GM12878 (cell line): ENCODE measurements at regions not wholly inside any gene's neighbourhood (a gene's known extent, or its start where the extent isn't known, plus 50 kb on each side); places are given as distances from the start of the nearest gene placed in this dataset.

Experiments used
- ATAC-seq: fragments of 200-7000 bp; cut with Tn5 transposase; 3 replicates; pipeline ENCODE4 v1.9.1; 2020; ENCODE audit warnings: mild to moderate bottlenecking, moderate library complexity
- BruUV-seq: library from RNA; stranded (reverse); fragments of 400-500 nt; replicated peaks from 2 replicates; lab custom pipeline; 2021; lab: Mats Ljungman, UMichigan
- CTCF ChIA-PET: fragments of 300-600 bp; sonication (Branson Sonifier 250); formaldehyde crosslinking; extraction: SDS; loops from one replicate; lab custom pipeline; 2021; ENCODE audit warnings: inconsistent platforms; lab: Yijun Ruan, JAX
- POLR2A ChIA-PET: fragments of 350-600 bp; formaldehyde crosslinking; extraction: SDS; loops from one replicate; lab custom pipeline; 2021; ENCODE audit warnings: inconsistent platforms; lab: Charles Lee
- RAD21 ChIA-PET: fragments of 300-600 bp; sonication (Branson Sonifier 250); formaldehyde crosslinking; loops from one replicate; lab custom pipeline; 2023; ENCODE audit warnings: antibody characterized with exemption; ENCODE audit not compliant: unreplicated experiment; lab: Charles Lee
- SMC1A ChIA-PET: fragments of 300-600 bp; sonication (Branson Sonifier 250); formaldehyde crosslinking; loops from one replicate; lab custom pipeline; 2023; ENCODE audit not compliant: unreplicated experiment, uncharacterized antibody; lab: Charles Lee
- DNase-seq: peaks from one replicate; pipeline ENCODE4 v3.0.0-alpha.2; 2011; ENCODE audit warnings: low read depth, low spot score
- FAIRE-seq: peaks from 3 replicates; lab custom pipeline; 2011; peaks lifted over from hg19 to GRCh38; lab: Jason Lieb, UNC
- H2AFZ ChIP-seq: 2 replicates; pipeline ENCODE4 v1.6.0; 2011; ENCODE audit warnings: low read depth, low read length, control low read depth; ENCODE audit not compliant: control insufficient read depth
- H3K27ac ChIP-seq: 2 replicates; pipeline ENCODE4 v1.5.1; 2011; ENCODE audit warnings: control low read depth; ENCODE audit not compliant: control insufficient read depth, insufficient read depth
- H3K27me3 ChIP-seq, 2 experiments: replicated peaks in 1 of 2; 2 replicates each; pipeline versions ENCODE4 v1.6.0 to v1.6.1; 2011; ENCODE audit warnings: low read length in 1 of 2; ENCODE audit not compliant: control insufficient read depth in 2 of 2, insufficient read depth in 2 of 2
- H3K36me3 ChIP-seq, 2 experiments: 2 replicates each; pipeline ENCODE4 v1.5.1; 2011; ENCODE audit warnings: low read length in 1 of 2; ENCODE audit not compliant: control insufficient read depth in 2 of 2, insufficient read depth in 2 of 2
- H3K4me1 ChIP-seq: 2 replicates; pipeline ENCODE4 v1.6.1; 2011; ENCODE audit warnings: mild to moderate bottlenecking, low read length, moderate library complexity, mixed read lengths; ENCODE audit not compliant: control insufficient read depth, insufficient read depth
- H3K4me2 ChIP-seq: 2 replicates; pipeline ENCODE4 v1.6.0; 2011; ENCODE audit warnings: control low read depth; ENCODE audit not compliant: control insufficient read depth, insufficient read depth
- H3K4me3 ChIP-seq: fragments of 200-600 bp; sonication (generic); 2 replicates; pipeline ENCODE4 v1.5.1; 2016
- H3K79me2 ChIP-seq: 2 replicates; pipeline ENCODE4 v1.6.0; 2011; ENCODE audit warnings: low read length; ENCODE audit not compliant: control insufficient read depth, insufficient read depth
- H3K9ac ChIP-seq: 2 replicates; pipeline ENCODE4 v1.8.0; 2011; ENCODE audit warnings: low read length, control low read depth, mixed read lengths; ENCODE audit not compliant: control insufficient read depth, insufficient read depth
- H3K9me3 ChIP-seq: replicated peaks from 3 replicates; pipeline ENCODE4 v1.5.1; 2011; ENCODE audit warnings: mild to moderate bottlenecking, low read length; ENCODE audit not compliant: control insufficient read depth, insufficient read depth
- H4K20me1 ChIP-seq: 2 replicates; pipeline ENCODE4 v1.6.0; 2011; ENCODE audit not compliant: control insufficient read depth, insufficient read depth
- BRCA1 ChIP-seq: IDR thresholded peaks from 2 replicates; pipeline ENCODE4 v1.6.1; 2011; ENCODE audit warnings: low read depth, low read length, improper control_type of control experiment
- EP300 ChIP-seq, 2 experiments: fragments of 150-350 bp in 1 of 2; IDR thresholded peaks; 2 replicates each; pipeline ENCODE4 v1.6.1; 2011 to 2012; ENCODE audit warnings: low read depth in 2 of 2, low read length in 2 of 2, borderline replicate concordance in 1 of 2, improper control_type of control experiment in 1 of 2, inconsistent platforms in 1 of 2; ENCODE audit not compliant: control insufficient read depth in 1 of 2
- HCFC1 ChIP-seq: fragments of 150-350 bp; IDR thresholded peaks from 2 replicates; pipeline ENCODE4 v1.6.1; 2014; ENCODE audit warnings: low read length
- IKZF2 ChIP-seq, 2 experiments: fragments of 450-650 bp; IDR thresholded peaks; 2 replicates each; pipeline ENCODE4 v1.6.1; 2017; ENCODE audit warnings: mild to moderate bottlenecking in 2 of 2, moderate library complexity in 2 of 2
- JUNB ChIP-seq: IDR thresholded peaks from 2 replicates; pipeline ENCODE4 v1.6.1; 2016; ENCODE audit warnings: antibody characterized with exemption, mild to moderate bottlenecking
- PAX5 ChIP-seq: IDR thresholded peaks from 2 replicates; pipeline ENCODE4 v1.6.1; 2011; ENCODE audit warnings: low read depth, low read length, borderline replicate concordance
- RUNX3 ChIP-seq: IDR thresholded peaks from 2 replicates; pipeline ENCODE4 v1.6.1; 2012; ENCODE audit warnings: low read length, inconsistent platforms
- SREBF2 ChIP-seq: IDR thresholded peaks from 2 replicates; pipeline ENCODE4 v1.6.1; 2012; ENCODE audit warnings: mild to moderate bottlenecking, low read length
- TCF3 ChIP-seq: IDR thresholded peaks from 2 replicates; pipeline ENCODE4 v1.6.1; 2012; ENCODE audit warnings: low read depth, mild to moderate bottlenecking, low read length, borderline replicate concordance; ENCODE audit not compliant: insufficient read depth
- YBX1 ChIP-seq: fragments of 450-650 bp; IDR thresholded peaks from 2 replicates; pipeline ENCODE4 v1.6.1; 2016; ENCODE audit warnings: antibody characterized with exemption
- WGBS: methylation state at CpG from one replicate; pipeline ENCODE4 v1.1.6; 2016; ENCODE audit warnings: low lambda C conversion rate; ENCODE audit not compliant: insufficient replicate concordance, insufficient coverage; ENCODE audit errors: missing lambda C conversion rate; 5-methylcytosine and 5-hydroxymethylcytosine counted together
- in situ Hi-C: fragments of 300-500 bp; cut with MboI; formaldehyde crosslinking; loops from 9 replicates; pipeline ENCODE4 v1.14.3; 2018; ENCODE audit warnings: mixed read lengths
- intact Hi-C: fragments of 100-400 bp; cut with micrococcal nuclease; formaldehyde crosslinking; loops from one replicate; pipeline ENCODE4 v1.14.2; 2022; ENCODE audit not compliant: unreplicated experiment
- TF ChIP-seq, protein P1 (sequence below): fragments of 450-650 bp; IDR thresholded peaks from 2 replicates; pipeline ENCODE4 v1.6.1; 2018; ENCODE audit warnings: mild to moderate bottlenecking, low read depth, moderate library complexity; ENCODE audit not compliant: partially characterized antibody
- TF ChIP-seq, protein P2 (sequence below): fragments of 450-650 bp; conservative IDR thresholded peaks from 2 replicates; pipeline ENCODE4 v1.6.1; 2017; ENCODE audit warnings: mild to moderate bottlenecking, moderate library complexity
- TF ChIP-seq, protein P3 (sequence below): IDR thresholded peaks from 2 replicates; pipeline ENCODE4 v1.6.1; 2012; ENCODE audit warnings: improper control_type of control experiment, low read depth, low read length; ENCODE audit not compliant: insufficient replicate concordance

DNA sequence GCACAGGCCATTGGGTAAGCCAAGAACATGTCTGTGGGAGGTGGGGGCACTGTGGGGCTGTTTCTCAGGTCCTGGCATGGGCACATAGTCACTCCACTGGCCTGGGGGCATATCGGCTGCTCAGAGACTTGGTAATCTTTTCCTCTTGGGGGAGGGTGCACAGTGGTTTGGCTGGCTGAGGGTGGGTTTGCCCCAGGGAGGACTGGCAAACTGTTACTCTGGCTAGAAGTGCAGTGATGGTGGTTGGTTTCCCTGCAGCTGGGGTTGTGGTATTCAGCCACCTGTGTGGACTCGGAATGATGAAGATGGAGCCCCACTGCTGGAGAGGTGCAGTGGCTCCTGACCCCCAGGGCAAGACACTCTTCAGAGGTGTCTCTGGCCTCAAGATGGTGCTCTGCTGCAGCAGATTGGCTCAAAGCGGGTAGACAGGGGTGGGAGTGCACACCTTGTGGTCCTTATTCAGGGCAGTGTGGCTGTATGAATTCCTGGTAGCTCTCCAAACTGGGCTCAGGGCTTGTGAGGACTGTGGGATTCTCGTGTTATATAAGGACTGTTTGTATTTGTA lies 74.1 kb upstream of the DDHD1 start:
- Histone ChIP-seq H3K4me3 (no peak overlapping the region), H3K27me3 (no peaks in the 10 kb centered on the region), H3K9me3 (no peaks in the 10 kb centered on the region; the same call in 1 of the 3 replicates), H4K20me1 (no peaks in the 10 kb centered on the region), H3K9ac (no peak overlapping the region), H3K4me1 (no peaks in the 10 kb centered on the region), H3K36me3 (no peaks in the 10 kb centered on the region), H3K4me2 (no peak overlapping the region), H2AFZ (no peak overlapping the region), H3K27ac (no peak overlapping the region), H3K79me2 (no peaks in the 10 kb centered on the region)
- no TSS peak for BruUV-seq
- no peak for DNase-seq
- TF ChIP-seq HCFC1, result no peak
- no peak for TF ChIP-seq JUNB
- TF ChIP-seq, protein P1, sequence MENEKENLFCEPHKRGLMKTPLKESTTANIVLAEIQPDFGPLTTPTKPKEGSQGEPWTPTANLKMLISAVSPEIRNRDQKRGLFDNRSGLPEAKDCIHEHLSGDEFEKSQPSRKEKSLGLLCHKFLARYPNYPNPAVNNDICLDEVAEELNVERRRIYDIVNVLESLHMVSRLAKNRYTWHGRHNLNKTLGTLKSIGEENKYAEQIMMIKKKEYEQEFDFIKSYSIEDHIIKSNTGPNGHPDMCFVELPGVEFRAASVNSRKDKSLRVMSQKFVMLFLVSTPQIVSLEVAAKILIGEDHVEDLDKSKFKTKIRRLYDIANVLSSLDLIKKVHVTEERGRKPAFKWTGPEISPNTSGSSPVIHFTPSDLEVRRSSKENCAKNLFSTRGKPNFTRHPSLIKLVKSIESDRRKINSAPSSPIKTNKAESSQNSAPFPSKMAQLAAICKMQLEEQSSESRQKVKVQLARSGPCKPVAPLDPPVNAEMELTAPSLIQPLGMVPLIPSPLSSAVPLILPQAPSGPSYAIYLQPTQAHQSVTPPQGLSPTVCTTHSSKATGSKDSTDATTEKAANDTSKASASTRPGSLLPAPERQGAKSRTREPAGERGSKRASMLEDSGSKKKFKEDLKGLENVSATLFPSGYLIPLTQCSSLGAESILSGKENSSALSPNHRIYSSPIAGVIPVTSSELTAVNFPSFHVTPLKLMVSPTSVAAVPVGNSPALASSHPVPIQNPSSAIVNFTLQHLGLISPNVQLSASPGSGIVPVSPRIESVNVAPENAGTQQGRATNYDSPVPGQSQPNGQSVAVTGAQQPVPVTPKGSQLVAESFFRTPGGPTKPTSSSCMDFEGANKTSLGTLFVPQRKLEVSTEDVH, result no peak
- no peak for TF ChIP-seq RUNX3
- no peak for TF ChIP-seq IKZF2 (IDR thresholded peaks at IDR 0.05)
- TF ChIP-seq TCF3, result no peak
- TF ChIP-seq YBX1, result no peak
- TF ChIP-seq BRCA1, result no peak
- no peak for TF ChIP-seq PAX5
- no peak for TF ChIP-seq EP300 (IDR thresholded peaks at IDR 0.05; ENCODE audit: borderline replicate concordance in 1 of 2, control insufficient read depth in 1 of 2, low read depth in 2 of 2, low read length in 2 of 2)
- no peak for TF ChIP-seq SREBF2
- TF ChIP-seq, protein P2, sequence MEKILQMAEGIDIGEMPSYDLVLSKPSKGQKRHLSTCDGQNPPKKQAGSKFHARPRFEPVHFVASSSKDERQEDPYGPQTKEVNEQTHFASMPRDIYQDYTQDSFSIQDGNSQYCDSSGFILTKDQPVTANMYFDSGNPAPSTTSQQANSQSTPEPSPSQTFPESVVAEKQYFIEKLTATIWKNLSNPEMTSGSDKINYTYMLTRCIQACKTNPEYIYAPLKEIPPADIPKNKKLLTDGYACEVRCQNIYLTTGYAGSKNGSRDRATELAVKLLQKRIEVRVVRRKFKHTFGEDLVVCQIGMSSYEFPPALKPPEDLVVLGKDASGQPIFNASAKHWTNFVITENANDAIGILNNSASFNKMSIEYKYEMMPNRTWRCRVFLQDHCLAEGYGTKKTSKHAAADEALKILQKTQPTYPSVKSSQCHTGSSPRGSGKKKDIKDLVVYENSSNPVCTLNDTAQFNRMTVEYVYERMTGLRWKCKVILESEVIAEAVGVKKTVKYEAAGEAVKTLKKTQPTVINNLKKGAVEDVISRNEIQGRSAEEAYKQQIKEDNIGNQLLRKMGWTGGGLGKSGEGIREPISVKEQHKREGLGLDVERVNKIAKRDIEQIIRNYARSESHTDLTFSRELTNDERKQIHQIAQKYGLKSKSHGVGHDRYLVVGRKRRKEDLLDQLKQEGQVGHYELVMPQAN, result no peak
- TF ChIP-seq, protein P3, sequence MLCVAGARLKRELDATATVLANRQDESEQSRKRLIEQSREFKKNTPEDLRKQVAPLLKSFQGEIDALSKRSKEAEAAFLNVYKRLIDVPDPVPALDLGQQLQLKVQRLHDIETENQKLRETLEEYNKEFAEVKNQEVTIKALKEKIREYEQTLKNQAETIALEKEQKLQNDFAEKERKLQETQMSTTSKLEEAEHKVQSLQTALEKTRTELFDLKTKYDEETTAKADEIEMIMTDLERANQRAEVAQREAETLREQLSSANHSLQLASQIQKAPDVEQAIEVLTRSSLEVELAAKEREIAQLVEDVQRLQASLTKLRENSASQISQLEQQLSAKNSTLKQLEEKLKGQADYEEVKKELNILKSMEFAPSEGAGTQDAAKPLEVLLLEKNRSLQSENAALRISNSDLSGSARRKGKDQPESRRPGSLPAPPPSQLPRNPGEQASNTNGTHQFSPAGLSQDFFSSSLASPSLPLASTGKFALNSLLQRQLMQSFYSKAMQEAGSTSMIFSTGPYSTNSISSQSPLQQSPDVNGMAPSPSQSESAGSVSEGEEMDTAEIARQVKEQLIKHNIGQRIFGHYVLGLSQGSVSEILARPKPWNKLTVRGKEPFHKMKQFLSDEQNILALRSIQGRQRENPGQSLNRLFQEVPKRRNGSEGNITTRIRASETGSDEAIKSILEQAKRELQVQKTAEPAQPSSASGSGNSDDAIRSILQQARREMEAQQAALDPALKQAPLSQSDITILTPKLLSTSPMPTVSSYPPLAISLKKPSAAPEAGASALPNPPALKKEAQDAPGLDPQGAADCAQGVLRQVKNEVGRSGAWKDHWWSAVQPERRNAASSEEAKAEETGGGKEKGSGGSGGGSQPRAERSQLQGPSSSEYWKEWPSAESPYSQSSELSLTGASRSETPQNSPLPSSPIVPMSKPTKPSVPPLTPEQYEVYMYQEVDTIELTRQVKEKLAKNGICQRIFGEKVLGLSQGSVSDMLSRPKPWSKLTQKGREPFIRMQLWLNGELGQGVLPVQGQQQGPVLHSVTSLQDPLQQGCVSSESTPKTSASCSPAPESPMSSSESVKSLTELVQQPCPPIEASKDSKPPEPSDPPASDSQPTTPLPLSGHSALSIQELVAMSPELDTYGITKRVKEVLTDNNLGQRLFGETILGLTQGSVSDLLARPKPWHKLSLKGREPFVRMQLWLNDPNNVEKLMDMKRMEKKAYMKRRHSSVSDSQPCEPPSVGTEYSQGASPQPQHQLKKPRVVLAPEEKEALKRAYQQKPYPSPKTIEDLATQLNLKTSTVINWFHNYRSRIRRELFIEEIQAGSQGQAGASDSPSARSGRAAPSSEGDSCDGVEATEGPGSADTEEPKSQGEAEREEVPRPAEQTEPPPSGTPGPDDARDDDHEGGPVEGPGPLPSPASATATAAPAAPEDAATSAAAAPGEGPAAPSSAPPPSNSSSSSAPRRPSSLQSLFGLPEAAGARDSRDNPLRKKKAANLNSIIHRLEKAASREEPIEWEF, result no peak
- ChIA-PET SMC1A (no interaction called here), RAD21 (no interaction called here), POLR2A (no interaction called here), CTCF (interaction anchor here (1.2 kb wide), 1 partner anchor 9 kb away, joined by 3 read pairs; no protein-coding TSS in a partner anchor)
- ATAC-seq, result no peak
- intact Hi-C loops, result no loop called here
- 47% methylated on average over 4 of the region's 4 CpGs for WGBS
- FAIRE-seq, result no peak
- in situ Hi-C loops, result no loop called here
